ENCODE measurements at regions not wholly inside any gene's neighbourhood (a gene's known extent, or its start where the extent isn't known, plus 50 kb on each side); places are given as distances from the start of the nearest gene placed in this dataset.

GRCh38 chr2:128784626-128785306 is 466.1 kb upstream of the HS6ST1 start:
- H3K9me3 ChIP-seq (ENCODE audit: low read depth) = no peaks in the 10 kb centered on the region
- no peaks in the 10 kb centered on the region for H3K9me2 ChIP-seq (replicated peaks; ENCODE audit: insufficient read depth)

DNA sequence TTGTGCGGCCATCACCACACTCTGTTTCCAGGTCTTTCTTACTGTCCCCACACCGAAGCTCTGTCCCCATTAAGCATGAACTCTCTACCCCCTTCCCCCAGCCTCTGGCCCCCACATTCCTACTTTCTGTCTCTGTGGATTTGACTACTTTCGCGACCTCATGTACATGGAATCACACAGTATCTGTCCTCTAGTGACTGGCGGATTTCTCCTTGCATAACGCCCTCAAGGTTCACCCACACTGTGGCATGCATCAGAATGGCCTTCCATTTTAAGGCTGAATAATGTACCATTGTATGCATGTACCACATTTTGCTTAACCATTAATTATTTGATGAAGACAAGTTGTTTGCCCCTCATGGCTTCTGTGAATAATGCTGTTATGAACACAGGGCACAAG is 467.6 kb upstream of the HS6ST1 start:
- Histone ChIP-seq H3K27ac (no peak overlapping the region), H3K9me2 (replicated peaks; ENCODE audit: insufficient read depth) (no peaks in the 10 kb centered on the region), H3K4me1 (ENCODE audit: insufficient read depth) (peaks cover 4% of the 10 kb centered on the region), H3K27me3 (no peaks in the 10 kb centered on the region), H3K4me3 (no peak overlapping the region), H3K9me3 (ENCODE audit: low read depth) (no peaks in the 10 kb centered on the region), H2AFZ (no peak overlapping the region), H3K4me2 (no peak overlapping the region), H3K36me3 (replicated peaks; ENCODE audit: insufficient read depth, low read depth) (no peaks in the 10 kb centered on the region), H4K20me1 (ENCODE audit: insufficient read depth, poor library complexity, severe bottlenecking) (no peaks in the 10 kb centered on the region), H3K79me2 (no peaks in the 10 kb centered on the region)
- 80% methylated on average over 6 of the region's 6 CpGs for WGBS (ENCODE audit: low lambda C conversion rate, missing lambda C conversion rate)
- DNase-seq (ENCODE audit: low spot score) = no peak
- TF ChIP-seq CTCF (IDR thresholded peaks at IDR 0.05; ENCODE audit: poor library complexity) = no peak
- TF ChIP-seq EZH2phosphoT487 (IDR thresholded peaks at IDR 0.05; ENCODE audit: low read depth, severe bottlenecking, unreplicated experiment) = no peak

More at GRCh38 chr2:128784626-128785306, 466.1 kb upstream of the HS6ST1 start:
- no peak overlapping the region for H3K27ac ChIP-seq
- no peaks in the 10 kb centered on the region for H3K27me3 ChIP-seq
- no peaks in the 10 kb centered on the region for H3K79me2 ChIP-seq
- no peak overlapping the region for H2AFZ ChIP-seq
- DNase-seq (ENCODE audit: low spot score) = no peak
- no peak overlapping the region for H3K4me3 ChIP-seq
- H3K36me3 ChIP-seq (replicated peaks; ENCODE audit: insufficient read depth, low read depth) = no peaks in the 10 kb centered on the region
- H3K4me2 ChIP-seq = no peak overlapping the region
- TF ChIP-seq CTCF (IDR thresholded peaks at IDR 0.05; ENCODE audit: poor library complexity) (no peak), EZH2 (IDR thresholded peaks at IDR 0.05; ENCODE audit: borderline replicate concordance) (no peak), EZH2phosphoT487 (IDR thresholded peaks at IDR 0.05; ENCODE audit: low read depth, severe bottlenecking, unreplicated experiment) (no peak)
- 90% methylated on average over 18 of the region's 18 CpGs for WGBS (ENCODE audit: low lambda C conversion rate, missing lambda C conversion rate)
- peaks cover 4% of the 10 kb centered on the region for H3K4me1 ChIP-seq (ENCODE audit: insufficient read depth)
- no peaks in the 10 kb centered on the region for H4K20me1 ChIP-seq (ENCODE audit: insufficient read depth, poor library complexity, severe bottlenecking)

DNA sequence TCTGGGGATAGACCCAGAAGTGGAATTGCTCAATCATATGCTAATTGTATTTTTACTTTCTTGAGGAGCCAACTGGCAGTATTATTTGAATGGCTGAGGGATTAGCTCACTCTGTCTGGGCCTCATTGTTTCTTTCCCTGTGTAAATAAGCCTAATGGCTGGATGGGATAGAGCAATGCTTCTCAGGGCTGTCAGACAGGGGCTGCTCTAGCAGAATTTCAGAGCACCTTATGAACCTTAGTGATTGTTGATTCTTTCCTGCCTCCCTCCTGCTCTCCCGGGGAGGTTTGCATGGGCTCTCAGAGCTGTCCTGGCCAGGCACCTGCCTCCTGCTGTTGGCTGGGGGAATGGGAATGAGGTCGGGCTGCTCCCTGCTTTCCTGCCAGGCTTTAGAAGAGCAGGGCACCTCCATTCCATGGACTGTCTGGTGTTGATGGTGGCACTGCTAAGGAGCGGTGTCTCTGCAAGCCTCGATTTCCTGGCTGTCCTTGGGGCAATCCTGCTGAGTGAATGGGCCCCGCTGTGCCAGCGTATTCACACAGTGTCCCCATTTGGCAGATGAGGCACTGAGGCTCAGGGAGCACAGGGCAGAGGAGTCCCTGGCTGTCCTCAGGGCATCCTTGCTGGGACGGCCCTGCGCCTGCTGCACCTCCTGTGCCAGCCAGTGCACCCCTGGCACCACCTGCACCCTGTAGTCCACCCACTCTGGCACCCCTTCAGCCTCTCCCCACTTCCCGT is 468.2 kb upstream of the HS6ST1 start:
- 83% methylated on average over 9 of the region's 9 CpGs for WGBS (ENCODE audit: low lambda C conversion rate, missing lambda C conversion rate)
- no peak overlapping the region for H3K4me2 ChIP-seq
- no peaks in the 10 kb centered on the region for H4K20me1 ChIP-seq (ENCODE audit: insufficient read depth, poor library complexity, severe bottlenecking)
- H3K9me3 ChIP-seq (ENCODE audit: low read depth) = no peaks in the 10 kb centered on the region
- no peaks in the 10 kb centered on the region for H3K36me3 ChIP-seq (replicated peaks; ENCODE audit: insufficient read depth, low read depth)
- H2AFZ ChIP-seq = no peak overlapping the region
- TF ChIP-seq CTCF (IDR thresholded peaks at IDR 0.05; ENCODE audit: poor library complexity) = no peak
- no peak for TF ChIP-seq EZH2phosphoT487 (IDR thresholded peaks at IDR 0.05; ENCODE audit: low read depth, severe bottlenecking, unreplicated experiment)
- no peak for TF ChIP-seq EZH2 (IDR thresholded peaks at IDR 0.05; ENCODE audit: borderline replicate concordance)
- no peaks in the 10 kb centered on the region for H3K9me2 ChIP-seq (replicated peaks; ENCODE audit: insufficient read depth)
- H3K4me3 ChIP-seq = no peak overlapping the region
- H3K4me1 ChIP-seq (ENCODE audit: insufficient read depth) = peaks cover 4% of the 10 kb centered on the region
- H3K27me3 ChIP-seq = no peaks in the 10 kb centered on the region
- no peak for DNase-seq (ENCODE audit: low spot score)
- no peaks in the 10 kb centered on the region for H3K79me2 ChIP-seq
- no peak overlapping the region for H3K27ac ChIP-seq
